K562 (cell line): ENCODE measurements at regions not wholly inside any gene's neighbourhood (a gene's known extent, or its start where the extent isn't known, plus 50 kb on each side); places are given as distances from the start of the nearest gene placed in this dataset.

Experiments
- ARID3A ChIP-seq: IDR thresholded peaks from 2 replicates; pipeline ENCODE4 v1.6.1; 2012; ENCODE audit warnings: low read depth, low read length, improper control_type of control experiment, borderline replicate concordance
- C11orf30 ChIP-seq: fragments of 450-650 bp; IDR thresholded peaks from 2 replicates; pipeline ENCODE4 v1.6.1; 2016; ENCODE audit warnings: low read depth, mild to moderate bottlenecking
- EZH2 ChIP-seq: IDR thresholded peaks from 2 replicates; pipeline ENCODE4 v1.6.1; 2012; ENCODE audit warnings: low read depth, mild to moderate bottlenecking, inconsistent platforms, low read length, borderline replicate concordance
- IRF1 ChIP-seq: sonication (generic); formaldehyde crosslinking; IDR thresholded peaks from 2 replicates; pipeline ENCODE4 v1.8.0; 2022; ENCODE audit warnings: missing genetic modification reagents, mild to moderate bottlenecking, borderline replicate concordance
- MAFG ChIP-seq: fragments of 450-650 bp; conservative IDR thresholded peaks from 2 replicates; pipeline ENCODE4 v1.6.1; 2016; ENCODE audit warnings: missing genetic modification characterization, missing compliant biosample characterization
- MAFK ChIP-seq: IDR thresholded peaks from 2 replicates; pipeline ENCODE4 v1.6.1; 2011; ENCODE audit warnings: low read length, improper control_type of control experiment
- ZFP1 ChIP-seq: fragments of 450-650 bp; formaldehyde crosslinking; IDR thresholded peaks from 2 replicates; pipeline ENCODE4 v1.4.0; 2020; ENCODE audit warnings: mild to moderate bottlenecking, mixed read lengths
- ZMIZ1 ChIP-seq, 2 experiments: fragments of 150-350 bp in 1 of 2; IDR thresholded peaks; 2 replicates each; pipeline ENCODE4 v1.6.1; 2012 to 2016; ENCODE audit warnings: low read depth in 2 of 2, low read length in 2 of 2, mild to moderate bottlenecking in 1 of 2, moderate library complexity in 1 of 2
- ZNF124 ChIP-seq: sonication (generic); formaldehyde crosslinking; IDR thresholded peaks from 2 replicates; pipeline ENCODE4 v1.8.1; 2022; ENCODE audit warnings: missing genetic modification reagents
- ZNF143 ChIP-seq: sonication (generic); formaldehyde crosslinking; IDR thresholded peaks from 2 replicates; pipeline ENCODE4 v1.9.0; 2022; ENCODE audit warnings: mild to moderate bottlenecking, missing genetic modification reagents
- ZNF316 ChIP-seq: fragments of 450-650 bp; IDR thresholded peaks from 2 replicates; pipeline ENCODE4 v1.6.1; 2016

- TF ChIP-seq IRF1: no peak
- TF ChIP-seq MAFK: 0 out of 2 replicates have a peak, but pooled peaks have one; percentile 25
- TF ChIP-seq ZNF316: peak; percentile 58
- no peak for TF ChIP-seq EZH2
- no peak for TF ChIP-seq ZNF143 (CRISPR knock-in tag)
- TF ChIP-seq C11orf30: peak; percentile 57
- TF ChIP-seq MAFG (tag): peak; percentile 19; the same call in 1 of the 2 replicates
- no peak for TF ChIP-seq ARID3A
- no peak for TF ChIP-seq ZFP1 (CRISPR knock-in tag)
- TF ChIP-seq ZMIZ1 (IDR thresholded peaks at IDR 0.05; ENCODE audit: low read depth in 2 of 2, low read length in 2 of 2): no peak
- no peak for TF ChIP-seq ZNF124 (CRISPR knock-in tag)
Measured at GRCh38 chr10:21065621-21066248, 168.6 kb upstream of the NEBL start (continued).
